Right atrium auricular region (tissue), 2 donors: ENCODE measurements at regions not wholly inside any gene's neighbourhood (a gene's known extent, or its start where the extent isn't known, plus 50 kb on each side); places are given as distances from the start of the nearest gene placed in this dataset.
"Not testable (repeated sequence)": the region's sequence is repeated elsewhere in the genome, so short reads cannot be mapped to it uniquely, and the experiment has no call there.

ENCODE experiments used
- DNase-seq: peaks from one replicate; pipeline ENCODE4 v3.0.0-alpha.2; 2019; ENCODE audit warnings: low spot score
- H3K27ac ChIP-seq, 2 donors: fragments of 200-600 bp; sonication (generic); 1 replicate in 1 of 2; 2 replicates in 1 of 2; pipeline ENCODE4 v1.5.1; 2016 to 2019
- H3K27me3 ChIP-seq, 2 donors: fragments of 200-600 bp; sonication (generic); one replicate each; pipeline versions ENCODE4 v1.5.1 to v1.6.0; 2017 to 2019
- H3K36me3 ChIP-seq: fragments of 200-600 bp; sonication (generic); one replicate; pipeline ENCODE4 v1.5.1; 2016
- H3K4me1 ChIP-seq, 2 donors: fragments of 200-600 bp; sonication (generic); one replicate each; pipeline versions ENCODE4 v1.5.1 to v1.6.0; 2017 to 2019
- H3K4me3 ChIP-seq, 2 donors: fragments of 200-600 bp; sonication (generic); 1 replicate in 1 of 2; 2 replicates in 1 of 2; pipeline ENCODE4 v1.5.1; 2017 to 2019; ENCODE audit warnings: mild to moderate bottlenecking in 1 of 2, moderate library complexity in 1 of 2
- H3K9me3 ChIP-seq, 2 donors: fragments of 200-600 bp; sonication (generic); one replicate each; pipeline ENCODE4 v1.5.1; 2019
- CTCF ChIP-seq, 2 donors: fragments of 200-600 bp; sonication (generic); IDR thresholded peaks; one replicate each; pipeline ENCODE4 v1.5.1; 2019; ENCODE audit warnings: antibody characterized with exemption in 2 of 2

GRCh38 chr2:146414456-146414855 is 1430.4 kb upstream of the ACVR2A start:
- no peak for TF ChIP-seq CTCF (IDR thresholded peaks at IDR 0.05)
- H3K36me3 ChIP-seq = no peaks in the 10 kb centered on the region
- no peak for DNase-seq
- H3K9me3 ChIP-seq = no peaks in the 10 kb centered on the region
- H3K4me3 ChIP-seq = no peak overlapping the region
- no peak overlapping the region for H3K27ac ChIP-seq
- H3K4me1 ChIP-seq = no peaks in the 10 kb centered on the region
- H3K27me3 ChIP-seq = no peaks in the 10 kb centered on the region

GRCh38 chr2:146413086-146413610 is 1431.7 kb upstream of the ACVR2A start:
- TF ChIP-seq CTCF (IDR thresholded peaks at IDR 0.05) = no peak
- no peaks in the 10 kb centered on the region for H3K27me3 ChIP-seq
- no peaks in the 10 kb centered on the region for H3K36me3 ChIP-seq
- H3K4me1 ChIP-seq = no peaks in the 10 kb centered on the region
- H3K27ac ChIP-seq = no peak overlapping the region
- H3K9me3 ChIP-seq = no peaks in the 10 kb centered on the region
- no peak for DNase-seq
- H3K4me3 ChIP-seq = no peak overlapping the region

- H3K9me3 ChIP-seq = no peaks in the 10 kb centered on the region
- H3K27ac ChIP-seq = no peak overlapping the region
- TF ChIP-seq CTCF (IDR thresholded peaks at IDR 0.05) = no peak
- no peak for DNase-seq
- H3K27me3 ChIP-seq = no peaks in the 10 kb centered on the region
- H3K4me1 ChIP-seq = no peaks in the 10 kb centered on the region
- H3K36me3 ChIP-seq = no peaks in the 10 kb centered on the region
- H3K4me3 ChIP-seq = no peak overlapping the region
Observed at GRCh38 chr2:146412625-146413024, 1432.2 kb upstream of the ACVR2A start.

GRCh38 chr2:146405402-146406309 is 1439.2 kb upstream of the ACVR2A start:
- DNase-seq, H3K27me3 ChIP-seq, H3K9me3 ChIP-seq, H3K27ac ChIP-seq, H3K4me1 ChIP-seq, H3K4me3 ChIP-seq, H3K36me3 ChIP-seq: not testable (repeated sequence)

- H3K9me3 ChIP-seq, DNase-seq, H3K36me3 ChIP-seq, H3K27ac ChIP-seq, H3K4me1 ChIP-seq, H3K27me3 ChIP-seq, H3K4me3 ChIP-seq: not testable (repeated sequence)
Observed at GRCh38 chr2:146403546-146404160, 1441.2 kb upstream of the ACVR2A start.

GRCh38 chr2:146392631-146393030 is 1452.2 kb upstream of the ACVR2A start:
- DNase-seq = no peak
- H3K27ac ChIP-seq = no peak overlapping the region
- H3K4me1 ChIP-seq = no peaks in the 10 kb centered on the region
- TF ChIP-seq CTCF (IDR thresholded peaks at IDR 0.05) = no peak
- no peaks in the 10 kb centered on the region for H3K9me3 ChIP-seq
- H3K27me3 ChIP-seq = no peaks in the 10 kb centered on the region
- H3K4me3 ChIP-seq = no peak overlapping the region
- no peaks in the 10 kb centered on the region for H3K36me3 ChIP-seq
